AG04450 (cell line): ENCODE measurements at regions not wholly inside any gene's neighbourhood (a gene's known extent, or its start where the extent isn't known, plus 50 kb on each side); places are given as distances from the start of the nearest gene placed in this dataset.

Source experiments
- CTCF ChIA-PET: fragments of 300-600, 350-600 bp; formaldehyde crosslinking; extraction: SDS; loops from one replicate; lab custom pipeline; 2022; ENCODE audit warnings: antibody characterized with exemption, inconsistent platforms; lab: Charles Lee
- POLR2A ChIA-PET: fragments of 350-600 bp; formaldehyde crosslinking; extraction: SDS; loops from one replicate; lab custom pipeline; 2021; ENCODE audit warnings: antibody characterized with exemption, inconsistent platforms; lab: Yijun Ruan, JAX
- DNase-seq: peaks from one replicate; pipeline ENCODE4 v3.0.0-alpha.2; 2011; ENCODE audit warnings: low read depth, low spot score
- H3K27ac ChIP-seq: one replicate; pipeline ENCODE4 v1.5.1; 2012; ENCODE audit warnings: low read depth, low read length, control low read depth
- H3K27me3 ChIP-seq: one replicate; pipeline ENCODE4 v1.6.0; 2012; ENCODE audit warnings: low read length; ENCODE audit not compliant: control insufficient read depth, insufficient read depth
- H3K4me3 ChIP-seq: 2 replicates; pipeline ENCODE4 v1.5.1; 2011; ENCODE audit warnings: mild to moderate bottlenecking, low read depth, low read length, control low read depth
- H3K9me3 ChIP-seq: 2 replicates; pipeline ENCODE4 v1.5.1; 2012; ENCODE audit warnings: low read length; ENCODE audit not compliant: control insufficient read depth, insufficient read depth
- CTCF ChIP-seq: IDR thresholded peaks from 2 replicates; pipeline ENCODE4 v1.5.1; 2011; ENCODE audit warnings: low read depth, low read length, control low read depth, inconsistent platforms

- no peak overlapping the region for H3K4me3 ChIP-seq
These were observed 436.6 kb downstream of the IRS1 start for GRCh38 chr2:226362980-226363379.

GRCh38 chr2:226360658-226361057 lies 439.0 kb downstream of the IRS1 start:
- DNase-seq, result no peak
- CTCF ChIA-PET, result no interaction called here
- no peak for TF ChIP-seq CTCF
- POLR2A ChIA-PET, result no interaction called here
- Histone ChIP-seq H3K27me3 (no peaks in the 10 kb centered on the region), H3K9me3 (no peaks in the 10 kb centered on the region), H3K4me3 (no peak overlapping the region), H3K27ac (no peak overlapping the region)

More at GRCh38 chr2:226362980-226363379, 436.6 kb downstream of the IRS1 start:
- ChIA-PET POLR2A (interaction anchor here (0.6 to 1.4 kb wide), 3 partner anchors 65 to 175 kb away, joined by 3 to 4 read pairs (median 3); no protein-coding TSS in a partner anchor), CTCF (interaction anchor here (1.0 to 1.3 kb wide), 3 partner anchors 12 to 698 kb away, joined by 3 read pairs; no protein-coding TSS in a partner anchor)
- no peaks in the 10 kb centered on the region for H3K9me3 ChIP-seq
- H3K27ac ChIP-seq, result no peak overlapping the region
- no peak for TF ChIP-seq CTCF
- no peaks in the 10 kb centered on the region for H3K27me3 ChIP-seq
- peak; percentile 26 for DNase-seq

GRCh38 chr2:226358688-226359087 lies 440.9 kb downstream of the IRS1 start:
- no peak for TF ChIP-seq CTCF
- Histone ChIP-seq H3K9me3 (no peaks in the 10 kb centered on the region), H3K27me3 (no peaks in the 10 kb centered on the region), H3K4me3 (no peak overlapping the region), H3K27ac (no peak overlapping the region)
- ChIA-PET CTCF (no interaction called here), POLR2A (no interaction called here)
- DNase-seq, result no peak

- Histone ChIP-seq H3K4me3 (no peak overlapping the region), H3K27ac (no peak overlapping the region), H3K9me3 (no peaks in the 10 kb centered on the region), H3K27me3 (no peaks in the 10 kb centered on the region)
- no peak for TF ChIP-seq CTCF
- DNase-seq, result no peak
- ChIA-PET POLR2A (no interaction called here), CTCF (interaction anchor here (0.5 kb wide), 1 partner anchor 687 kb away, joined by 3 read pairs; no protein-coding TSS in a partner anchor)
These were observed 441.8 kb downstream of the IRS1 start for GRCh38 chr2:226357816-226358215.

GRCh38 chr2:226355600-226355999 lies 444.0 kb downstream of the IRS1 start:
- H3K9me3 ChIP-seq, result no peaks in the 10 kb centered on the region
- DNase-seq, result no peak
- no peak overlapping the region for H3K27ac ChIP-seq
- CTCF ChIA-PET, result no interaction called here
- TF ChIP-seq CTCF, result no peak
- H3K4me3 ChIP-seq, result no peak overlapping the region
- POLR2A ChIA-PET, result interaction anchor here (0.7 kb wide), 1 partner anchor 73 kb away, joined by 11 read pairs; no protein-coding TSS in a partner anchor
- no peaks in the 10 kb centered on the region for H3K27me3 ChIP-seq
